ENCODE measurements at regions not wholly inside any gene's neighbourhood (a gene's known extent, or its start where the extent isn't known, plus 50 kb on each side); places are given as distances from the start of the nearest gene placed in this dataset.

- Histone ChIP-seq H3K4me1 (no peaks in the 10 kb centered on the region), H3K9me3 (no peaks in the 10 kb centered on the region), H3K27me3 (no peaks in the 10 kb centered on the region), H3K36me3 (no peaks in the 10 kb centered on the region), H3K27ac (no peak overlapping the region), H3K4me3 (no peak overlapping the region)
- WGBS, 2 donors (ENCODE audit: low coverage in 1 of 2): 88 to 93% methylated on average over 1 of the region's 1 CpG
- DNase-seq: no peak
- in situ Hi-C loops (cut with MboI; ENCODE audit: low pct_ligation_motif_present in 1 of 4, low pct_unique_long_range_greater_than_20kb in 1 of 4, low sequenced_read_pairs in 3 of 4) (no loop called here), intact Hi-C loops (cut with DNase I; ENCODE audit: low total_unique reads) (no loop called here)
- TF ChIP-seq EP300 (IDR thresholded peaks at IDR 0.05; ENCODE audit: low read depth) (no peak), POLR2AphosphoS5 (IDR thresholded peaks at IDR 0.05) (no peak), CTCF (IDR thresholded peaks at IDR 0.05) (no peak)
These were observed 303.6 kb upstream of the TFPI start for GRCh38 chr2:187857826-187858225.

GRCh38 chr2:187862715-187863114 is 308.5 kb upstream of the TFPI start:
- whole genome bisulfite sequencing, 2 donors (ENCODE audit: low coverage in 1 of 2): 32 to 39% methylated on average over 3 of the region's 3 CpGs
- intact Hi-C loops (cut with DNase I; ENCODE audit: low total_unique reads): no loop called here

GRCh38 chr2:187865025-187865424 is 310.8 kb upstream of the TFPI start:
- no peak for DNase-seq
- intact Hi-C loops (cut with DNase I; ENCODE audit: low total_unique reads) (no loop called here), in situ Hi-C loops (cut with MboI; ENCODE audit: low pct_ligation_motif_present in 1 of 4, low pct_unique_long_range_greater_than_20kb in 1 of 4, low sequenced_read_pairs in 3 of 4) (no loop called here)
- 79% methylated on average over 4 of the region's 4 CpGs; no CpG with 5 or more reads in 1 of the 2 donors for WGBS, 2 donors (ENCODE audit: low coverage in 1 of 2)
- no peaks in the 10 kb centered on the region for H3K36me3 ChIP-seq
- no peaks in the 10 kb centered on the region for H3K9me3 ChIP-seq
- no peak overlapping the region for H3K27ac ChIP-seq
- H3K27me3 ChIP-seq: no peaks in the 10 kb centered on the region
- TF ChIP-seq EP300 (IDR thresholded peaks at IDR 0.05; ENCODE audit: low read depth) (no peak), POLR2A (IDR thresholded peaks at IDR 0.05) (no peak), CTCF (IDR thresholded peaks at IDR 0.05) (no peak), POLR2AphosphoS5 (IDR thresholded peaks at IDR 0.05) (no peak)
- no peaks in the 10 kb centered on the region for H3K4me1 ChIP-seq
- no peak overlapping the region for H3K4me3 ChIP-seq

More at GRCh38 chr2:187862715-187863114, 308.5 kb upstream of the TFPI start:
- Histone ChIP-seq H3K27ac (no peak overlapping the region), H3K4me3 (no peak overlapping the region), H3K36me3 (no peaks in the 10 kb centered on the region), H3K4me1 (no peaks in the 10 kb centered on the region), H3K9me3 (no peaks in the 10 kb centered on the region), H3K27me3 (no peaks in the 10 kb centered on the region)
- DNase-seq: no peak
- in situ Hi-C loops (cut with MboI; ENCODE audit: low pct_ligation_motif_present in 1 of 4, low pct_unique_long_range_greater_than_20kb in 1 of 4, low sequenced_read_pairs in 3 of 4): no loop called here
- no peak for TF ChIP-seq CTCF (IDR thresholded peaks at IDR 0.05)
- TF ChIP-seq EP300 (IDR thresholded peaks at IDR 0.05; ENCODE audit: low read depth): no peak
- TF ChIP-seq POLR2A (IDR thresholded peaks at IDR 0.05): no peak
- TF ChIP-seq POLR2AphosphoS5 (IDR thresholded peaks at IDR 0.05): no peak

GRCh38 chr2:187867165-187867564 is 312.9 kb upstream of the TFPI start:
- H3K9me3 ChIP-seq: no peaks in the 10 kb centered on the region
- TF ChIP-seq POLR2AphosphoS5 (IDR thresholded peaks at IDR 0.05) (no peak), CTCF (IDR thresholded peaks at IDR 0.05) (no peak), EP300 (IDR thresholded peaks at IDR 0.05; ENCODE audit: low read depth) (no peak), POLR2A (IDR thresholded peaks at IDR 0.05) (no peak)
- DNase-seq: no peak
- intact Hi-C loops (cut with DNase I; ENCODE audit: low total_unique reads) (no loop called here), in situ Hi-C loops (cut with MboI; ENCODE audit: low pct_ligation_motif_present in 1 of 4, low pct_unique_long_range_greater_than_20kb in 1 of 4, low sequenced_read_pairs in 3 of 4) (no loop called here)
- no peaks in the 10 kb centered on the region for H3K4me1 ChIP-seq
- no peaks in the 10 kb centered on the region for H3K27me3 ChIP-seq
- H3K27ac ChIP-seq: no peak overlapping the region
- WGBS, 2 donors (ENCODE audit: low coverage in 1 of 2): 80 to 89% methylated on average over 1 to 8 of the region's 8 CpGs
- H3K36me3 ChIP-seq: no peaks in the 10 kb centered on the region
- no peak overlapping the region for H3K4me3 ChIP-seq
